GM12865 (cell line): ENCODE measurements at regions not wholly inside any gene's neighbourhood (a gene's known extent, or its start where the extent isn't known, plus 50 kb on each side); places are given as distances from the start of the nearest gene placed in this dataset.
"Not testable (repeated sequence)": the region's sequence is repeated elsewhere in the genome, so short reads cannot be mapped to it uniquely, and the experiment has no call there.

Experiments
- DNase-seq: peaks from one replicate; pipeline ENCODE4 v3.0.0; 2010; ENCODE audit warnings: low read depth
- H3K4me3 ChIP-seq: 2 replicates; pipeline ENCODE4 v1.5.1; 2011; ENCODE audit warnings: mild to moderate bottlenecking, low read depth, low read length, control low read depth
- CTCF ChIP-seq: IDR thresholded peaks from 2 replicates; pipeline ENCODE4 v1.5.1; 2011; ENCODE audit warnings: low read length, control low read depth, low read depth, inconsistent platforms; ENCODE audit not compliant: insufficient read depth; ENCODE audit errors: missing control alignments

- H3K4me3 ChIP-seq: no peak overlapping the region
- no peak for TF ChIP-seq CTCF
- DNase-seq: no peak
Measured at GRCh38 chr5:154673506-154673905, 81.7 kb upstream of the LARP1 start.

- H3K4me3 ChIP-seq, DNase-seq: not testable (repeated sequence)
Measured at GRCh38 chr5:154669913-154670312, 85.3 kb upstream of the LARP1 start.

GRCh38 chr5:154669402-154669801 lies 85.8 kb upstream of the LARP1 start:
- TF ChIP-seq CTCF: no peak
- no peak overlapping the region for H3K4me3 ChIP-seq
- DNase-seq: no peak

GRCh38 chr5:154664869-154665268 lies 90.3 kb upstream of the LARP1 start:
- TF ChIP-seq CTCF: no peak
- H3K4me3 ChIP-seq: no peak overlapping the region
- DNase-seq: no peak

- H3K4me3 ChIP-seq: no peak overlapping the region
- no peak for DNase-seq
- TF ChIP-seq CTCF: no peak
Measured at GRCh38 chr5:154663424-154663823, 91.8 kb upstream of the LARP1 start.

GRCh38 chr5:154654486-154655371 lies 100.4 kb upstream of the LARP1 start:
- no peak for TF ChIP-seq CTCF
- DNase-seq: no peak
- no peak overlapping the region for H3K4me3 ChIP-seq

- H3K4me3 ChIP-seq: no peak overlapping the region
- TF ChIP-seq CTCF: no peak
- DNase-seq: no peak
Measured at GRCh38 chr5:154653764-154654485, 101.3 kb upstream of the LARP1 start.
